DMS 273 (cell line): ENCODE measurements at regions not wholly inside any gene's neighbourhood (a gene's known extent, or its start where the extent isn't known, plus 50 kb on each side); places are given as distances from the start of the nearest gene placed in this dataset.

Experiments used
- DNase-seq: peaks from one replicate; lab custom pipeline; 2025; ENCODE audit not compliant: unreplicated experiment; lab: John Stamatoyannopoulos, UW

GRCh38 chr12:20174528-20175175 lies 193.7 kb upstream of the PDE3A start:
- no peak for DNase-seq

- DNase-seq, result no peak
Observed at GRCh38 chr12:20175704-20176388, 192.5 kb upstream of the PDE3A start.

GRCh38 chr12:20181416-20182180 lies 186.7 kb upstream of the PDE3A start:
- DNase-seq, result no peak

GRCh38 chr12:20183563-20183962 lies 184.8 kb upstream of the PDE3A start:
- DNase-seq, result no peak

GRCh38 chr12:20184514-20184913 lies 183.8 kb upstream of the PDE3A start:
- DNase-seq, result no peak

GRCh38 chr12:20187456-20187855 lies 180.9 kb upstream of the PDE3A start:
- no peak for DNase-seq

GRCh38 chr12:20188930-20189653 lies 179.2 kb upstream of the PDE3A start:
- DNase-seq, result no peak

GRCh38 chr12:20189767-20190166 lies 178.6 kb upstream of the PDE3A start:
- DNase-seq, result no peak

GRCh38 chr12:20194171-20194570 lies 174.2 kb upstream of the PDE3A start:
- DNase-seq, result no peak

GRCh38 chr12:20196767-20197166 lies 171.6 kb upstream of the PDE3A start:
- DNase-seq, result no peak

GRCh38 chr12:20197411-20197810 lies 170.9 kb upstream of the PDE3A start:
- DNase-seq, result no peak

GRCh38 chr12:20199780-20200179 lies 168.6 kb upstream of the PDE3A start:
- DNase-seq, result no peak

GRCh38 chr12:20201733-20202132 lies 166.6 kb upstream of the PDE3A start:
- DNase-seq, result no peak

- DNase-seq, result no peak
Observed at GRCh38 chr12:20205854-20206253, 162.5 kb upstream of the PDE3A start.

- DNase-seq, result no peak
Observed at GRCh38 chr12:20206410-20206809, 161.9 kb upstream of the PDE3A start.

- no peak for DNase-seq
Observed at GRCh38 chr12:20210621-20211215, 157.6 kb upstream of the PDE3A start.

- DNase-seq, result peak; percentile 2
Observed at GRCh38 chr12:20211541-20211940, 156.8 kb upstream of the PDE3A start.

- DNase-seq, result peak; percentile 1
Observed at GRCh38 chr12:20211981-20212421, 156.3 kb upstream of the PDE3A start.

- DNase-seq, result peak; percentile 87
Observed at GRCh38 chr12:20212658-20213555, 155.4 kb upstream of the PDE3A start.
